Suprapubic skin (tissue), 4 donors: ENCODE measurements at regions not wholly inside any gene's neighbourhood (a gene's known extent, or its start where the extent isn't known, plus 50 kb on each side); places are given as distances from the start of the nearest gene placed in this dataset.

Experiments
- DNase-seq, 2 donors: peaks; one replicate each; pipeline ENCODE4 v3.0.0-alpha.2; 2019; ENCODE audit warnings: low spot score in 2 of 2
- H3K27ac ChIP-seq: fragments of 200-600 bp; sonication (generic); one replicate; pipeline ENCODE4 v1.5.1; 2019
- H3K27me3 ChIP-seq: fragments of 200-600 bp; sonication (generic); one replicate; pipeline ENCODE4 v1.5.1; 2019
- H3K36me3 ChIP-seq: fragments of 200-600 bp; sonication (generic); one replicate; pipeline ENCODE4 v1.5.1; 2019
- H3K4me1 ChIP-seq: fragments of 200-600 bp; sonication (generic); one replicate; pipeline ENCODE4 v1.5.1; 2019
- H3K4me3 ChIP-seq: fragments of 200-600 bp; sonication (generic); one replicate; pipeline ENCODE4 v1.5.1; 2019; ENCODE audit warnings: mild to moderate bottlenecking
- H3K9me3 ChIP-seq: fragments of 200-600 bp; sonication (generic); one replicate; pipeline ENCODE4 v1.5.1; 2019
- EP300 ChIP-seq: sonication (generic); formaldehyde crosslinking; IDR thresholded peaks from one replicate; pipeline ENCODE4 v1.6.1; 2017; ENCODE audit warnings: antibody characterized with exemption
- POLR2A ChIP-seq, 2 donors: fragments of 450-650 bp; IDR thresholded peaks; one replicate each; pipeline ENCODE4 v1.6.1; 2017; ENCODE audit warnings: antibody characterized with exemption in 2 of 2, mild to moderate bottlenecking in 2 of 2, moderate library complexity in 2 of 2
- POLR2AphosphoS5 ChIP-seq, 3 donors: sonication (generic); formaldehyde crosslinking; IDR thresholded peaks; one replicate each; pipeline ENCODE4 v1.6.1; 2017; ENCODE audit warnings: antibody characterized with exemption in 3 of 3
- WGBS: methylation state at CpG from one replicate; pipeline ENCODE4 v1.1.5; 2018; 5-methylcytosine and 5-hydroxymethylcytosine counted together
- TF ChIP-seq, protein P1 (sequence below), 2 donors: fragments of 200-600 bp in 1 of 2; fragments of 450-650 bp in 1 of 2; sonication (generic) in 1 of 2; IDR thresholded peaks; one replicate each; pipeline ENCODE4 v1.5.1; 2016 to 2019; ENCODE audit warnings: antibody characterized with exemption in 2 of 2, mild to moderate bottlenecking in 1 of 2, moderate library complexity in 1 of 2

- TF ChIP-seq, protein P1, sequence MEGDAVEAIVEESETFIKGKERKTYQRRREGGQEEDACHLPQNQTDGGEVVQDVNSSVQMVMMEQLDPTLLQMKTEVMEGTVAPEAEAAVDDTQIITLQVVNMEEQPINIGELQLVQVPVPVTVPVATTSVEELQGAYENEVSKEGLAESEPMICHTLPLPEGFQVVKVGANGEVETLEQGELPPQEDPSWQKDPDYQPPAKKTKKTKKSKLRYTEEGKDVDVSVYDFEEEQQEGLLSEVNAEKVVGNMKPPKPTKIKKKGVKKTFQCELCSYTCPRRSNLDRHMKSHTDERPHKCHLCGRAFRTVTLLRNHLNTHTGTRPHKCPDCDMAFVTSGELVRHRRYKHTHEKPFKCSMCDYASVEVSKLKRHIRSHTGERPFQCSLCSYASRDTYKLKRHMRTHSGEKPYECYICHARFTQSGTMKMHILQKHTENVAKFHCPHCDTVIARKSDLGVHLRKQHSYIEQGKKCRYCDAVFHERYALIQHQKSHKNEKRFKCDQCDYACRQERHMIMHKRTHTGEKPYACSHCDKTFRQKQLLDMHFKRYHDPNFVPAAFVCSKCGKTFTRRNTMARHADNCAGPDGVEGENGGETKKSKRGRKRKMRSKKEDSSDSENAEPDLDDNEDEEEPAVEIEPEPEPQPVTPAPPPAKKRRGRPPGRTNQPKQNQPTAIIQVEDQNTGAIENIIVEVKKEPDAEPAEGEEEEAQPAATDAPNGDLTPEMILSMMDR (IDR thresholded peaks at IDR 0.05), result no peak
- no peak for TF ChIP-seq POLR2A (IDR thresholded peaks at IDR 0.05)
- no peak for TF ChIP-seq EP300
- no peak for TF ChIP-seq POLR2AphosphoS5 (IDR thresholded peaks at IDR 0.05)
- Histone ChIP-seq H3K27ac (no peak overlapping the region), H3K4me3 (no peak overlapping the region), H3K9me3 (no peaks in the 10 kb centered on the region), H3K4me1 (no peaks in the 10 kb centered on the region), H3K27me3 (no peaks in the 10 kb centered on the region), H3K36me3 (no peaks in the 10 kb centered on the region)
- no peak for DNase-seq
- 72% methylated on average over 3 of the region's 3 CpGs for WGBS
Measured at GRCh38 chr16:51549836-51550235, 398.8 kb upstream of the SALL1 start.

DNA sequence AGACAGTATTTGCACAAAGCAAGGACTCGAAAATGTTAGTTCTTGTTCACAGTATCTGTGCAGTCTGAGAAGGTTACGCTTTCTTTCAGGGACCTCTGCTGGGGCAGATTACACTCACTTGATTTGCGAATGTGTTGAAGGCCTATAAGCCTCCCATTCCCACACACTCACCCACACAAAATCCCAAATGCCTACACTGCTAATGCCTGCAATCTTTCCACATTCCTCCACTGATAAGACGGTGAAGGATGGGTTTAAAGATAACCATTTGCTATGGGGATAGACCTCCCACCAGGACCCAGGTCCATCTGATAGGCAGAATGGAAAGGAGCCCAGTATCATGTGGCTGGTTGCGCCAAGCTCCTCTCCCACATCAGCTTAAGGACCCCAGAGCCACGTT is 394.9 kb upstream of the SALL1 start:
- H3K9me3 ChIP-seq, result no peaks in the 10 kb centered on the region
- no peak overlapping the region for H3K27ac ChIP-seq
- WGBS, result 73% methylated on average over 6 of the region's 6 CpGs
- no peaks in the 10 kb centered on the region for H3K4me1 ChIP-seq
- no peak overlapping the region for H3K4me3 ChIP-seq
- TF ChIP-seq, protein P1 (IDR thresholded peaks at IDR 0.05), result no peak
- TF ChIP-seq POLR2AphosphoS5 (IDR thresholded peaks at IDR 0.05) (no peak), POLR2A (IDR thresholded peaks at IDR 0.05) (no peak), EP300 (no peak)
- no peaks in the 10 kb centered on the region for H3K27me3 ChIP-seq
- DNase-seq, result no peak
- no peaks in the 10 kb centered on the region for H3K36me3 ChIP-seq

DNA sequence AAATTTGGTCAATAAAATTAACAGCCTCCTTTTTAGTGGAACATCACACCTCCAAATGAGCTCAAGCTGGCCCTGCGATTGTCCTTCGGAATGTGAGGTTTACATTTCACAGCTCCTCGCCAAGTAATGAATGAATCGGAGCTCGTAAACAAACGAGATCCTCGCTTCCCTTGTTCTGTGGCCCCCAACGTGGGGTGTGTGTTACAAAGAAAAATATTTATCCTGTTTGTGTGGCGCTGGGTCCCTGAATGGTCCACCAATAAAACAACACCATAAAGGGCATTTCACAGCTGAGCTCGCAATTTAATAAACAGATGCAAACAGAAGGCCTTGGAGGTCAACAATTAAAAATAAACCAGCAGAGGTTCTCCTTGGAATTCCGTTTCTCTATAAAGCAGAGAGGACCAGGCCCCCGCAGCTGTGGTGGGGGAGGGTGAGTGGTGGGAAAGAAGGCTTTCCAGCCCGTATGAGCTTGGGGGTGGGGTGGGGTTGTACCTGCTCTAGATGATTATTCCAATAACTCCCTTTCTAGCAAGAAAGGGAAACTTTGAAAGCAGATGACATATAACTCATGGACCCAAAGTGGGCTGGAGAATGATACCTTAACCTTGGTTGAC is 393.9 kb upstream of the SALL1 start:
- TF ChIP-seq POLR2AphosphoS5 (IDR thresholded peaks at IDR 0.05) (no peak), EP300 (no peak), POLR2A (IDR thresholded peaks at IDR 0.05) (no peak)
- TF ChIP-seq, protein P1 (IDR thresholded peaks at IDR 0.05), result no peak
- H3K27ac ChIP-seq, result no peak overlapping the region
- no peak for DNase-seq
- no peak overlapping the region for H3K4me3 ChIP-seq
- no peaks in the 10 kb centered on the region for H3K27me3 ChIP-seq
- no peaks in the 10 kb centered on the region for H3K36me3 ChIP-seq
- H3K4me1 ChIP-seq, result no peaks in the 10 kb centered on the region
- no peaks in the 10 kb centered on the region for H3K9me3 ChIP-seq
- WGBS, result 47% methylated on average over 13 of the region's 13 CpGs

- TF ChIP-seq, protein P1 (IDR thresholded peaks at IDR 0.05), result no peak
- TF ChIP-seq EP300 (no peak), POLR2A (IDR thresholded peaks at IDR 0.05) (no peak), POLR2AphosphoS5 (IDR thresholded peaks at IDR 0.05) (no peak)
- Histone ChIP-seq H3K36me3 (no peaks in the 10 kb centered on the region), H3K4me1 (peaks cover 1% of the 10 kb centered on the region), H3K9me3 (no peaks in the 10 kb centered on the region), H3K27me3 (no peaks in the 10 kb centered on the region), H3K27ac (no peak overlapping the region), H3K4me3 (no peak overlapping the region)
- 81% methylated on average over 9 of the region's 9 CpGs for WGBS
- no peak for DNase-seq
Measured at GRCh38 chr16:51543971-51544370, 392.9 kb upstream of the SALL1 start.

GRCh38 chr16:51542981-51543815 is 392.1 kb upstream of the SALL1 start:
- H3K27ac ChIP-seq, result no peak overlapping the region
- no peak for DNase-seq
- no peaks in the 10 kb centered on the region for H3K9me3 ChIP-seq
- TF ChIP-seq POLR2AphosphoS5 (IDR thresholded peaks at IDR 0.05) (no peak), POLR2A (IDR thresholded peaks at IDR 0.05) (no peak), EP300 (no peak)
- TF ChIP-seq, protein P1 (IDR thresholded peaks at IDR 0.05), result no peak
- WGBS, result 66% methylated on average over 12 of the region's 12 CpGs
- no peak overlapping the region for H3K4me3 ChIP-seq
- no peaks in the 10 kb centered on the region for H3K36me3 ChIP-seq
- H3K4me1 ChIP-seq, result peaks cover 4% of the 10 kb centered on the region
- H3K27me3 ChIP-seq, result no peaks in the 10 kb centered on the region
